WTC11 (cell line): ENCODE measurements at regions not wholly inside any gene's neighbourhood (a gene's known extent, or its start where the extent isn't known, plus 50 kb on each side); places are given as distances from the start of the nearest gene placed in this dataset.

ENCODE experiments used
- ATAC-seq: fragments of 200-7000 bp; cut with Tn5 transposase; 2 replicates; pipeline ENCODE4 v1.10.0; 2021; ENCODE audit warnings: mild to moderate bottlenecking, moderate library complexity
- CTCF ChIA-PET: fragments of 300-600 bp; sonication (Branson Sonifier 250); formaldehyde crosslinking; loops from one replicate; lab custom pipeline; 2021; ENCODE audit warnings: antibody characterized with exemption; lab: Charles Lee
- POLR2A ChIA-PET: fragments of 350-600 bp; sonication (Branson Sonifier 250); formaldehyde crosslinking; loops from one replicate; lab custom pipeline; 2021; ENCODE audit warnings: antibody characterized with exemption; lab: Charles Lee
- DNase-seq: peaks from one replicate; pipeline ENCODE4 v3.0.0; 2021; ENCODE audit warnings: low spot score
- H3K27ac Mint-ChIP-seq: 2 replicates; pipeline ENCODE4 v1.8.0; 2021; ENCODE audit warnings: mixed read lengths
- H3K27me3 Mint-ChIP-seq: 2 replicates; pipeline ENCODE4 v1.8.0; 2021; ENCODE audit warnings: low read depth, mild to moderate bottlenecking, moderate library complexity, mixed read lengths
- H3K36me3 Mint-ChIP-seq: 2 replicates; pipeline ENCODE4 v1.8.0; 2021; ENCODE audit warnings: mixed read lengths
- H3K4me1 Mint-ChIP-seq: 2 replicates; pipeline ENCODE4 v1.8.0; 2022; ENCODE audit warnings: mixed read lengths
- H3K4me3 Mint-ChIP-seq: 2 replicates; pipeline ENCODE4 v1.8.0; 2021; ENCODE audit warnings: mild to moderate bottlenecking, moderate library complexity, mixed read lengths
- H3K9me3 Mint-ChIP-seq: 2 replicates; pipeline ENCODE4 v1.8.0; 2021; ENCODE audit warnings: mixed read lengths
- ATF1 ChIP-seq: sonication (generic); formaldehyde crosslinking; IDR thresholded peaks from 2 replicates; pipeline ENCODE4 v1.8.1; 2023; ENCODE audit warnings: mild to moderate bottlenecking, moderate library complexity, missing genetic modification reagents
- ELF4 ChIP-seq: sonication (generic); formaldehyde crosslinking; IDR thresholded peaks from 2 replicates; pipeline ENCODE4 v1.8.1; 2022; ENCODE audit warnings: low read depth, mild to moderate bottlenecking, moderate library complexity, missing genetic modification reagents
- ESRRA ChIP-seq: sonication (generic); formaldehyde crosslinking; IDR thresholded peaks from 2 replicates; pipeline ENCODE4 v1.8.1; 2022; ENCODE audit warnings: mild to moderate bottlenecking, missing genetic modification reagents, borderline replicate concordance
- FOXJ3 ChIP-seq: sonication (generic); formaldehyde crosslinking; IDR thresholded peaks from 2 replicates; pipeline ENCODE4 v1.9.0; 2021; ENCODE audit warnings: missing genetic modification reagents, mild to moderate bottlenecking, borderline replicate concordance
- FOXP1 ChIP-seq: sonication (generic); formaldehyde crosslinking; IDR thresholded peaks from 2 replicates; pipeline ENCODE4 v1.8.0; 2022; ENCODE audit warnings: missing genetic modification reagents, mild to moderate bottlenecking, moderate library complexity, borderline replicate concordance
- GABPB1 ChIP-seq: sonication (generic); formaldehyde crosslinking; IDR thresholded peaks from 2 replicates; pipeline ENCODE4 v1.8.1; 2023; ENCODE audit warnings: mild to moderate bottlenecking, missing genetic modification reagents
- GRHL2 ChIP-seq: fragments of 250-450 bp; sonication (Bioruptor Pico); IDR thresholded peaks from 2 replicates; pipeline ENCODE4 v1.8.0; 2022; ENCODE audit warnings: mild to moderate bottlenecking, moderate library complexity; ENCODE audit not compliant: insufficient replicate concordance, severe bottlenecking
- IRF2 ChIP-seq: sonication (generic); formaldehyde crosslinking; IDR thresholded peaks from 2 replicates; pipeline ENCODE4 v1.8.0; 2022; ENCODE audit warnings: low read depth, missing genetic modification reagents, borderline replicate concordance
- JUN ChIP-seq: sonication (generic); formaldehyde crosslinking; IDR thresholded peaks from 2 replicates; pipeline ENCODE4 v1.8.0; 2023; ENCODE audit warnings: mild to moderate bottlenecking, missing genetic modification reagents
- MXD4 ChIP-seq: fragments of 250-450 bp; sonication (Bioruptor Pico); IDR thresholded peaks from 2 replicates; pipeline ENCODE4 v1.8.0; 2021; ENCODE audit warnings: mild to moderate bottlenecking, moderate library complexity, borderline replicate concordance
- NFE2L1 ChIP-seq: sonication (generic); formaldehyde crosslinking; IDR thresholded peaks from 2 replicates; pipeline ENCODE4 v1.8.1; 2023; ENCODE audit warnings: missing genetic modification reagents
- NR2C2 ChIP-seq: sonication (generic); formaldehyde crosslinking; IDR thresholded peaks from 2 replicates; pipeline ENCODE4 v1.8.0; 2022; ENCODE audit warnings: mild to moderate bottlenecking, missing genetic modification reagents
- NR3C1 ChIP-seq: sonication (generic); formaldehyde crosslinking; conservative IDR thresholded peaks from 2 replicates; pipeline ENCODE4 v1.8.1; 2023; ENCODE audit warnings: low read depth, mild to moderate bottlenecking, missing genetic modification reagents
- SMAD3 ChIP-seq: sonication (generic); formaldehyde crosslinking; IDR thresholded peaks from 2 replicates; pipeline ENCODE4 v1.8.0; 2022; ENCODE audit warnings: missing genetic modification reagents, mild to moderate bottlenecking, borderline replicate concordance
- SOX15 ChIP-seq: fragments of 250-450 bp; sonication (Bioruptor Pico); IDR thresholded peaks from 2 replicates; pipeline ENCODE4 v1.9.0; 2021; ENCODE audit warnings: mild to moderate bottlenecking
- TEAD1 ChIP-seq: sonication (generic); formaldehyde crosslinking; IDR thresholded peaks from 2 replicates; pipeline ENCODE4 v1.8.0; 2022; ENCODE audit warnings: mild to moderate bottlenecking, missing genetic modification reagents
- TP53 ChIP-seq: sonication (generic); formaldehyde crosslinking; IDR thresholded peaks from 2 replicates; pipeline ENCODE4 v1.8.1; 2023; ENCODE audit warnings: mild to moderate bottlenecking, missing genetic modification reagents
- ZBTB21 ChIP-seq: sonication (generic); formaldehyde crosslinking; IDR thresholded peaks from 2 replicates; pipeline ENCODE4 v1.8.1; 2023; ENCODE audit warnings: mild to moderate bottlenecking, missing genetic modification reagents, borderline replicate concordance
- ZNF138 ChIP-seq: sonication (generic); formaldehyde crosslinking; conservative IDR thresholded peaks from 2 replicates; pipeline ENCODE4 v1.8.1; 2022; ENCODE audit warnings: mild to moderate bottlenecking, moderate library complexity, missing genetic modification reagents
- ZNF219 ChIP-seq: sonication (generic); formaldehyde crosslinking; IDR thresholded peaks from 2 replicates; pipeline ENCODE4 v1.8.0; 2023; ENCODE audit warnings: missing genetic modification reagents, mild to moderate bottlenecking, borderline replicate concordance
- ZNF396 ChIP-seq: fragments of 250-450 bp; sonication (Bioruptor Pico); IDR thresholded peaks from 2 replicates; pipeline ENCODE4 v1.8.0; 2021; ENCODE audit warnings: mild to moderate bottlenecking, moderate library complexity, borderline replicate concordance
- TF ChIP-seq, protein P1 (sequence below): fragments of 250-450 bp; sonication (Bioruptor Pico); IDR thresholded peaks from 2 replicates; pipeline ENCODE4 v1.9.0; 2021; ENCODE audit warnings: moderate library complexity, mild to moderate bottlenecking, inconsistent platforms, borderline replicate concordance
- TF ChIP-seq, protein P2 (sequence below): fragments of 250-450 bp; sonication (Bioruptor Pico); IDR thresholded peaks from 2 replicates; pipeline ENCODE4 v1.8.0; 2021; ENCODE audit warnings: mild to moderate bottlenecking
- TF ChIP-seq, protein P3 (sequence below): sonication (generic); formaldehyde crosslinking; IDR thresholded peaks from 2 replicates; pipeline ENCODE4 v1.8.1; 2023; ENCODE audit warnings: mild to moderate bottlenecking, moderate library complexity, missing genetic modification reagents
- TF ChIP-seq, protein P4 (sequence below): sonication (generic); formaldehyde crosslinking; IDR thresholded peaks from 2 replicates; pipeline ENCODE4 v1.8.0; 2022; ENCODE audit warnings: mild to moderate bottlenecking, missing genetic modification reagents
- TF ChIP-seq, protein P5 (sequence below): sonication (generic); formaldehyde crosslinking; IDR thresholded peaks from 2 replicates; pipeline ENCODE4 v1.8.1; 2023; ENCODE audit warnings: mild to moderate bottlenecking, missing genetic modification reagents, moderate library complexity
- TF ChIP-seq, protein P6 (sequence below): sonication (generic); formaldehyde crosslinking; IDR thresholded peaks from 2 replicates; pipeline ENCODE4 v1.8.1; 2022; ENCODE audit warnings: low read depth, missing genetic modification reagents, borderline replicate concordance

DNA sequence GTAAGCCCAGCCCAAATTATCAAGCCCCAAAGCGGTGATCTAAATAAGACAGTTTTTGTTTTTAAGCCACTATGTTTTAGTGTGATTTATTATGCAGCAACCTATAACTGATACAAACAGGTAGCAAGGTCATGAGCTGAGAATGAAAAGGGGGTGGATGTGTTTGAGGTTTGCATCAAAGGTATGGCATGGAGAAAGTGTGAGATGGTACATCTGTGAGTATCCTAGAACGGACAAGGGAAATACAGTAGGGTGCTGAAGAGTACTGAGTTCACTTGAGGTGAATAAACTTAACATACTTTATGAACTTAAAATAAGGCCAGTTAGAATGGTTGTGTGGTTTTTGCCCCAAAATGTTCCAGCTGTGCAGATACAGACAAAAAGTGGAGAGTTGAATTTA is 286.0 kb upstream of the B3GALT2 start:
- Mint-ChIP-seq H3K4me1 (peaks cover 3% of the 10 kb centered on the region; the same call in 1 of the 2 replicates), H3K27ac (no peak overlapping the region)
- CTCF ChIA-PET: no interaction called here
- no peak for TF ChIP-seq MXD4 (CRISPR knock-in tag)
- no peak for TF ChIP-seq NR2C2 (CRISPR knock-in tag)
- no peak for TF ChIP-seq ESRRA
- TF ChIP-seq TP53 (CRISPR knock-in tag): no peak
- TF ChIP-seq SOX15: no peak
- TF ChIP-seq, protein P1, sequence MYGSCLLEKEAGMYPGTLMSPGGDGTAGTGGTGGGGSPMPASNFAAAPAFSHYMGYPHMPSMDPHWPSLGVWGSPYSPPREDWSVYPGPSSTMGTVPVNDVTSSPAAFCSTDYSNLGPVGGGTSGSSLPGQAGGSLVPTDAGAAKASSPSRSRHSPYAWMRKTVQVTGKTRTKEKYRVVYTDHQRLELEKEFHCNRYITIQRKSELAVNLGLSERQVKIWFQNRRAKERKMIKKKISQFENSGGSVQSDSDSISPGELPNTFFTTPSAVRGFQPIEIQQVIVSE (CRISPR knock-in tag): no peak
- TF ChIP-seq IRF2 (CRISPR knock-in tag): no peak
- TF ChIP-seq NR3C1 (CRISPR knock-in tag): no peak
- TF ChIP-seq ZNF138 (CRISPR knock-in tag): no peak
- no peak for TF ChIP-seq SMAD3 (CRISPR knock-in tag)
- TF ChIP-seq, all 79 proteins: peak for 0
- POLR2A ChIA-PET: no interaction called here
- H3K27me3 Mint-ChIP-seq: no peaks in the 10 kb centered on the region
- H3K4me3 Mint-ChIP-seq: no peak overlapping the region
- DNase-seq: no peak
- no peak for ATAC-seq
- H3K36me3 Mint-ChIP-seq: no peaks in the 10 kb centered on the region; the same call in 1 of the 2 replicates
- peaks cover 17% of the 10 kb centered on the region for H3K9me3 Mint-ChIP-seq

DNA sequence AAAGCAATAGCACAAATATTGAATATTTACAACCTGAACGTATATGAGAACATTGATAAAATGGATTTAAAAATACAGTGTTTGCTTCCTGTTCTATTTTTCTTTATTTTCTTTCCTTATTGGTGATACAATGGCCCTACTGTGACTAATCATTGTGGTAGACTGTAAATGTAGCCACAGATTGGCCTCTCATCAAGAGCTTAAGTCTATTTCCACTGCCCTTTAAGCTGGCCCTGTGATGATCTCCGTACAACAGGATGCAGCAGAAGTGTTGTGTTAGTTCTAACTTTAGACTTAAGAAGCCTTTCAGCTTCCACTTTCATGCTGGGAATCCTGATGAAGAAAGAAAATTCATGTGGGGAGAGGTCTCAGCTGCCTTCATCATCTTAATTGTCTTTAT is 285.6 kb upstream of the B3GALT2 start:
- DNase-seq (no peak), ATAC-seq (no peak)
- H3K9me3 Mint-ChIP-seq: peaks cover 17% of the 10 kb centered on the region
- no peak for TF ChIP-seq GRHL2
- TF ChIP-seq, protein P2, sequence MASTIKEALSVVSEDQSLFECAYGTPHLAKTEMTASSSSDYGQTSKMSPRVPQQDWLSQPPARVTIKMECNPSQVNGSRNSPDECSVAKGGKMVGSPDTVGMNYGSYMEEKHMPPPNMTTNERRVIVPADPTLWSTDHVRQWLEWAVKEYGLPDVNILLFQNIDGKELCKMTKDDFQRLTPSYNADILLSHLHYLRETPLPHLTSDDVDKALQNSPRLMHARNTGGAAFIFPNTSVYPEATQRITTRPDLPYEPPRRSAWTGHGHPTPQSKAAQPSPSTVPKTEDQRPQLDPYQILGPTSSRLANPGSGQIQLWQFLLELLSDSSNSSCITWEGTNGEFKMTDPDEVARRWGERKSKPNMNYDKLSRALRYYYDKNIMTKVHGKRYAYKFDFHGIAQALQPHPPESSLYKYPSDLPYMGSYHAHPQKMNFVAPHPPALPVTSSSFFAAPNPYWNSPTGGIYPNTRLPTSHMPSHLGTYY (CRISPR knock-in tag): no peak
- TF ChIP-seq, protein P3, sequence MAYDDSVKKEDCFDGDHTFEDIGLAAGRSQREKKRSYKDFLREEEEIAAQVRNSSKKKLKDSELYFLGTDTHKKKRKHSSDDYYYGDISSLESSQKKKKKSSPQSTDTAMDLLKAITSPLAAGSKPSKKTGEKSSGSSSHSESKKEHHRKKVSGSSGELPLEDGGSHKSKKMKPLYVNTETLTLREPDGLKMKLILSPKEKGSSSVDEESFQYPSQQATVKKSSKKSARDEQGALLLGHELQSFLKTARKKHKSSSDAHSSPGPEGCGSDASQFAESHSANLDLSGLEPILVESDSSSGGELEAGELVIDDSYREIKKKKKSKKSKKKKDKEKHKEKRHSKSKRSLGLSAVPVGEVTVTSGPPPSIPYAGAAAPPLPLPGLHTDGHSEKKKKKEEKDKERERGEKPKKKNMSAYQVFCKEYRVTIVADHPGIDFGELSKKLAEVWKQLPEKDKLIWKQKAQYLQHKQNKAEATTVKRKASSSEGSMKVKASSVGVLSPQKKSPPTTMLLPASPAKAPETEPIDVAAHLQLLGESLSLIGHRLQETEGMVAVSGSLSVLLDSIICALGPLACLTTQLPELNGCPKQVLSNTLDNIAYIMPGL (CRISPR knock-in tag): no peak
- TF ChIP-seq TP53 (CRISPR knock-in tag): no peak
- TF ChIP-seq FOXJ3 (CRISPR knock-in tag): no peak
- TF ChIP-seq JUN (CRISPR knock-in tag): no peak
- no peak for TF ChIP-seq ZBTB21 (CRISPR knock-in tag)
- TF ChIP-seq, protein P4, sequence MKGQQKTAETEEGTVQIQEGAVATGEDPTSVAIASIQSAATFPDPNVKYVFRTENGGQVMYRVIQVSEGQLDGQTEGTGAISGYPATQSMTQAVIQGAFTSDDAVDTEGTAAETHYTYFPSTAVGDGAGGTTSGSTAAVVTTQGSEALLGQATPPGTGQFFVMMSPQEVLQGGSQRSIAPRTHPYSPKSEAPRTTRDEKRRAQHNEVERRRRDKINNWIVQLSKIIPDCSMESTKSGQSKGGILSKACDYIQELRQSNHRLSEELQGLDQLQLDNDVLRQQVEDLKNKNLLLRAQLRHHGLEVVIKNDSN (CRISPR knock-in tag): no peak
- no peak for TF ChIP-seq ZNF138 (CRISPR knock-in tag)
- TF ChIP-seq TEAD1 (CRISPR knock-in tag): no peak
- TF ChIP-seq ZNF219: no peak
- no peak for TF ChIP-seq NFE2L1 (CRISPR knock-in tag)
- TF ChIP-seq, protein P5, sequence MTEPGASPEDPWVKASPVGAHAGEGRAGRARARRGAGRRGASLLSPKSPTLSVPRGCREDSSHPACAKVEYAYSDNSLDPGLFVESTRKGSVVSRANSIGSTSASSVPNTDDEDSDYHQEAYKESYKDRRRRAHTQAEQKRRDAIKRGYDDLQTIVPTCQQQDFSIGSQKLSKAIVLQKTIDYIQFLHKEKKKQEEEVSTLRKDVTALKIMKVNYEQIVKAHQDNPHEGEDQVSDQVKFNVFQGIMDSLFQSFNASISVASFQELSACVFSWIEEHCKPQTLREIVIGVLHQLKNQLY (CRISPR knock-in tag): no peak
- TF ChIP-seq FOXP1 (CRISPR knock-in tag): no peak
- TF ChIP-seq, protein P6, sequence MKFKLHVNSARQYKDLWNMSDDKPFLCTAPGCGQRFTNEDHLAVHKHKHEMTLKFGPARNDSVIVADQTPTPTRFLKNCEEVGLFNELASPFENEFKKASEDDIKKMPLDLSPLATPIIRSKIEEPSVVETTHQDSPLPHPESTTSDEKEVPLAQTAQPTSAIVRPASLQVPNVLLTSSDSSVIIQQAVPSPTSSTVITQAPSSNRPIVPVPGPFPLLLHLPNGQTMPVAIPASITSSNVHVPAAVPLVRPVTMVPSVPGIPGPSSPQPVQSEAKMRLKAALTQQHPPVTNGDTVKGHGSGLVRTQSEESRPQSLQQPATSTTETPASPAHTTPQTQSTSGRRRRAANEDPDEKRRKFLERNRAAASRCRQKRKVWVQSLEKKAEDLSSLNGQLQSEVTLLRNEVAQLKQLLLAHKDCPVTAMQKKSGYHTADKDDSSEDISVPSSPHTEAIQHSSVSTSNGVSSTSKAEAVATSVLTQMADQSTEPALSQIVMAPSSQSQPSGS (CRISPR knock-in tag): no peak
- TF ChIP-seq ATF1: no peak
- no peak for TF ChIP-seq ELF4
- no peak for TF ChIP-seq ZNF396 (CRISPR knock-in tag)
- TF ChIP-seq GABPB1: no peak
- H3K4me1 Mint-ChIP-seq: peaks cover 3% of the 10 kb centered on the region; the same call in 1 of the 2 replicates
- H3K27ac Mint-ChIP-seq: no peak overlapping the region
- H3K27me3 Mint-ChIP-seq: no peaks in the 10 kb centered on the region
- no peaks in the 10 kb centered on the region; the same call in 1 of the 2 replicates for H3K36me3 Mint-ChIP-seq
- H3K4me3 Mint-ChIP-seq: no peak overlapping the region
- CTCF ChIA-PET: no interaction called here
- POLR2A ChIA-PET: no interaction called here
